Activated naive CD4-positive, alpha-beta T cell treated with anti-CD3 and anti-CD28 coated beads, Interleukin-2, amount 50 U/mL, for 16 hours (primary cell): ENCODE measurements at regions not wholly inside any gene's neighbourhood (a gene's known extent, or its start where the extent isn't known, plus 50 kb on each side); places are given as distances from the start of the nearest gene placed in this dataset.

Experiments used
- DNase-seq: peaks from one replicate; pipeline ENCODE4 v3.0.0-alpha.2; 2020

GRCh38 chr12:59039005-59039404, 118.7 kb upstream of the LRIG3 start:
- DNase-seq = no peak

GRCh38 chr12:59036973-59037762, 116.9 kb upstream of the LRIG3 start:
- DNase-seq = no peak

GRCh38 chr12:59036347-59036746, 116.0 kb upstream of the LRIG3 start:
- no peak for DNase-seq

DNA sequence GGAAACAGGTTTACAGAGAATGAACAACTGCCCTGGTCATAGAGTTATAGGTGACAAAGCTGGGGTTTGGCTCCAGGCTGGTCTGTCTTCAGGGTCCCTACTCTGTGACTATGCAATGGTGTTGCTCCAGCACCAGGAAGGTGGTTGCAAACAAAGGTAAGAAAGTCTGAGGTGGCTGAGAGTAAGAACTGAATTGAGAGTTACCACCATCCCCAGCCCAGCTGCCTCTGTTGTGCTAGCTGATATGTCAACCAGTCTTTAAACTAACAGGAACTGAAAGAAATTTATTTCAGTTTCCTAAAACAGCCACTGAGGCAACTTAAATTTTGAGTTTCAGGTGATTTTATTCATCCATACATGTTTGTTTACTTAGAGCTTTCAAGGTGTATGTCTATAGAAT, 111.0 kb upstream of the LRIG3 start:
- no peak for DNase-seq

DNA sequence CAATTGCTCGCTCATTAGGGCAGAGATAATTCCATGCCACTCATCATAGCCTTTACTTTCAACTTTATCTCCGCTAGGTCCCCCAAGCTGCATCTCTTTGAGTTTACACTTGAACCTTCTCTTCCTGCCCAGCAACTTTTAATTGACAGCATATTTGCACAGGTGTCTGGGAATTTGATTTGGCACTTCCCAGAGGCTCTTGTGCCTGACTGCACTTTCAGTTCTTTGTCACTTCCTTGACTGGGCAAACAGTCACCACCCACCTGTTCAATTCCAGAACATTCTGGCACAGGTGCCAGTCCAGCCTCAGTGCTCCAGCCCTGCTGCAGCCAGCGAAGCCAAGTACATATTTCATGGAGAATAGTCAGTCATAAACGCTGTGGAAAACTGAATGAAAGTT, 110.1 kb upstream of the LRIG3 start:
- no peak for DNase-seq

- no peak for DNase-seq
Measured at GRCh38 chr12:59027199-59027598, 106.9 kb upstream of the LRIG3 start.

DNA sequence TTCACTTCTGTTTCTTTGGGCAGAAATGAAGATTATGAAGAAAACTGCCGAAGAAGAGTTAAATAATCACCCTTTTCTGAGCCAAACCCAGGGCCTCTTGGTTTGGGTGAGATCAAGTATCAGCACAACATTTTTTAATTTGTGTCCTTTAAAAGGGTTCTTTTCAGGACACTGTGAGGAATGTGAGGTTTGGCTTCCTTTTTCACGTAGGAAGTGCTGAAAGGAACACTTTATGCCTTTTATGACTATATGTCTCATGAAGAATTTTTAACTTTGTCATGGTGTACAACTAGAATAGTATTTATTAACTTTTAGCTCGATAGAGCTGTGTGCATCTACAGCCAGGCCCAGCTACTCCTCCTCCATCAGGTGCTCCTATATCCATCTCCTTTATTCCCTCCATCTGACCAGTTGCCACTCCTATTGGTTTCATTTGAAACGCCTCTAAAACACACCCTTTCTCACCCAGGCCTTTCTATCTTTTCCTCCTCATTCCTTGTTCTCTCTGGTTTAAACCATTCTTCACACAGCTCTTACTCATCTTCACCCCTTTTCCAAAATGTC, 103.6 kb upstream of the LRIG3 start:
- no peak for DNase-seq

DNA sequence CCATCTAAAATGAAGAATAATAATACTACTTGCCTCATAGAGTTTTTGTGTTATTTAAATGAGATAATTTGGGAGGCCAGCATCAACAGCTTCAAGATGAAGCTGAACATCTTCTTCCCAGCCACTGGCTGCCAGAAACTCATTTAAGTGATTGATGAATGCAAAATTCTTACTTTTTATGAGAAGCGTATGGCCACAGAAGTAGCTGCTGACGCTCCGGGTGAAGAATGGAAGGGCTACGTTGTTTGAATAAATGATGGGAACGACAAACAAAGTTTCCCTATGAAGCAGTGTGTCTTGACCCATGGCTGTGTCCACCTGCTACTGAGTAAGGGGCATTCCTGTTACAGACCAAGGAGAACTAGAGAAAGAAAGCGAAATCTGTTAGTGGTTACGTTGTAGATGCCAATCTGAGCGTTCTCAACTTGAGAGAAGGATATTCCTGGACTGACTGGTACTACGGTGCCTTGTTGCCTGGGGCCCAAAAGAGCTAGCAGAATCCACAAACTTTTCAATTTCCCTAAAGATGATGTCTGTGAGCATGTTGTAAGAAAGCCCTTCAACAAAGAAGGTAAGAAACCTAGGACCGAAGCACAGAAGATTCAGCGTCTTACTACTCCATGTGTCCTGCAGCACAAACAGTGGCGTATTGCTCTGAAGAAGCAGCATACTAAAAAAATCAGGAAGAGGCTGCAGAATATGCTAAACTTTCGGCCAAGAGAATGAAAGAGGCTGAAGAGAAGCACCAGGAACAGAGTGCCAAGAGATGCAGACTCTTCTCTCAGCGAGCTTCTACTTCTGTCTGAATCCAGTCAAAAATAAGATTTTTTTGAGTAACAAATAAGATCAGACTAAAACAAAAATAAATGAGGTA, 100.0 kb upstream of the LRIG3 start:
- no peak for DNase-seq

- no peak for DNase-seq
Measured at GRCh38 chr12:59014885-59015284, 94.6 kb upstream of the LRIG3 start.

- DNase-seq = no peak
Measured at GRCh38 chr12:59010941-59011340, 90.6 kb upstream of the LRIG3 start.

DNA sequence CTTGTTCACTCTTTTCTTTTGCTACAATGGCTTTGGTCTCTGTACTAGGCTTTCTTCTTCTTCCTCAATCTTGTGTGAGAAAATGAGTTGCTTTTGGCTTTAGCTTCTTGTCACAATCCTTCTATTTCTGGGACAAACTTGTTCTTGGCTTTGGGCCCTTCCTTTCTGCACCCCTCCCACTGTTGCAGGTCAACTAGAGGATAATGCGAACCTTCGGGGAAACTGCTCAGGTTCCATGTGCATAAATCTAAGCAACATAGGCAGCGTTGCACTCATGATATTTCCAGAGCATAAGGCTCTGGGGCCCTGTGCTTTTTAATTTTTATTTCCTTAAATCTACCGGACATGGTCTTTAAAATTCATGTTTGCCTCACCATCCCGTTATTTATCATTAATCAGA, 89.8 kb upstream of the LRIG3 start:
- no peak for DNase-seq

GRCh38 chr12:59007620-59008019, 87.3 kb upstream of the LRIG3 start:
- DNase-seq = no peak

- DNase-seq = no peak
Measured at GRCh38 chr12:59005193-59005955, 85.1 kb upstream of the LRIG3 start.

- DNase-seq = no peak
Measured at GRCh38 chr12:59004456-59004855, 84.2 kb upstream of the LRIG3 start.

GRCh38 chr12:58995666-58996363, 75.5 kb upstream of the LRIG3 start:
- DNase-seq = no peak

GRCh38 chr12:58988643-58989344, 68.5 kb upstream of the LRIG3 start:
- no peak for DNase-seq

- no peak for DNase-seq
Measured at GRCh38 chr12:58981961-58982360, 61.7 kb upstream of the LRIG3 start.

DNA sequence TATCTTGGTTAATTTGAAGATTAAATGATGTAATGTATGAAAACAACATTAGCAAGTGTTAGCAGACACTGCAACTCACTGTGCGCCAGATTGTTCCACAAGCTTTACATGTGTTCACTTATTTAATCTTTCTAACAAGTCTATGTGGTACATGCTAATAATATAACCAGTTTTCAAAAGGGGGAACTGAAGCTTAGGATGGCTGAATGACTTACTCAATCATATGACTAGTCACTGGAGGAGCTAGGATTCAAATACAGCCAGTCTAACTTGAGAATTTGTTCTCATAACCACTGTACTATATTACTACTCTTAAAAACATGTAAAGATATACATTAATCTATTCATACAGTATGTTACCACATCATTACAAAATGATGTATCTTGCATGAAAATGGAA, 60.5 kb upstream of the LRIG3 start:
- DNase-seq = no peak

GRCh38 chr12:58978717-58979116, 58.4 kb upstream of the LRIG3 start:
- no peak for DNase-seq

GRCh38 chr12:58977476-58977875, 57.2 kb upstream of the LRIG3 start:
- DNase-seq = no peak

DNA sequence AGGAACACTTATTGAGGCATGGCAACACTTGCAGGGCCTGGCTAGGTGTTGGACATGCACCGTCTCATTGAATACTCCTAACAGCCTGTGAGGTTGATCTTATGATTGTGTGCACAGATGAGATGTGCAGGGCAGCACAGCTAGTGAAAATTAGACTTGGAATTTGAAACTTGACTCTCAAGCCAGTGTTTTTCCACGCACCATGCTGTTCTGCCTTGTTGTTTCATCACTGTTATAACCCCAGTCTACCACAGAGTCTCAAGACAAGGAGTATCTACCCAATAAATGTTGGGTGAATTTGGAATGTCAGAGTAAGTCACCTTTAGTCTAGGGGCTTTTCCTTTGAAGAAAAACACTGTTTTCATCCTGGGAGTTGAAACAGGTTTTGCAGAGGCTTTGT, 55.8 kb upstream of the LRIG3 start:
- no peak for DNase-seq
